OCI-LY1 (cell line): ENCODE measurements at regions not wholly inside any gene's neighbourhood (a gene's known extent, or its start where the extent isn't known, plus 50 kb on each side); places are given as distances from the start of the nearest gene placed in this dataset.

Source experiments
- CTCF ChIP-seq: fragments of 200-600 bp; sonication (generic), shearing (Covaris generic); IDR thresholded peaks from 2 replicates; pipeline ENCODE4 v1.5.1; 2017; ENCODE audit warnings: mild to moderate bottlenecking, antibody characterized with exemption, low read length, moderate library complexity, mixed read lengths
- EZH2 ChIP-seq: fragments of 200-600 bp; sonication (generic), shearing (Covaris generic); IDR thresholded peaks from 2 replicates; pipeline ENCODE4 v1.8.0; 2017; ENCODE audit warnings: borderline replicate concordance, mixed run types, mild to moderate bottlenecking, antibody characterized with exemption, low read length, moderate library complexity, mixed read lengths

DNA sequence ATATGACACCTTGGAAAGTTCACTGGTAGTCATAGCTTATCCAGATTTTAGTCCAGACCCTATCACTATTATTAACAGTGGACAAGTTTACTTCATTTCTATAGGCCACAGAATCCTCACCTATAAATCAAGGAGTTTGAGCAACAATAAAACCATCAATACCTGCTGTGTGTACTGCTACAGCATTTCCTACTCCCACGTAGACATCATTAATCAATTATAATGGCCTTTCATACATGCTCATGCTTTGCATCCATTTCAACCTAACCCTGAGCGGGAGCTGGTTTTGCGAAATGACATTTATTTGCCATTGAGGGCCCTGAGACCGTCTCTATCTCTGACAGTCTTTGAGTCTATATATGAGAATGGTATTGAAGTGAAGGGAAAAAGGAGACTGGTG is 312.3 kb downstream of the FAT3 start:
- no peak for TF ChIP-seq CTCF
- TF ChIP-seq EZH2 = no peak
